Activated CD4-positive, alpha-beta memory T cell treated with anti-CD3 and anti-CD28 coated beads, Interleukin-2, amount 10 ng/mL, durations not matched to agents 7 days and 5 days (primary cell): ENCODE measurements at regions not wholly inside any gene's neighbourhood (a gene's known extent, or its start where the extent isn't known, plus 50 kb on each side); places are given as distances from the start of the nearest gene placed in this dataset.

Experiments
- CTCF ChIA-PET: fragments of 350-600 bp; sonication (Branson Sonifier 250); formaldehyde crosslinking; loops from one replicate; lab custom pipeline; 2021; ENCODE audit warnings: antibody characterized with exemption, inconsistent platforms; lab: Charles Lee
- POLR2A ChIA-PET: fragments of 350-600 bp; sonication (Branson Sonifier 250); formaldehyde crosslinking; loops from one replicate; lab custom pipeline; 2021; ENCODE audit warnings: antibody characterized with exemption; lab: Charles Lee
- DNase-seq: peaks from one replicate; pipeline ENCODE4 v3.0.0-alpha.2; 2020
- H3K27ac Mint-ChIP-seq: one replicate; pipeline ENCODE4 v1.8.0; 2021; ENCODE audit warnings: mild to moderate bottlenecking, mixed read lengths
- H3K27me3 Mint-ChIP-seq: one replicate; pipeline ENCODE4 v1.8.0; 2021; ENCODE audit warnings: mixed read lengths
- H3K36me3 Mint-ChIP-seq: one replicate; pipeline ENCODE4 v1.8.0; 2021; ENCODE audit warnings: low read depth, mixed read lengths
- H3K4me1 Mint-ChIP-seq: one replicate; pipeline ENCODE4 v1.8.0; 2021; ENCODE audit warnings: mixed read lengths
- H3K4me3 Mint-ChIP-seq: one replicate; pipeline ENCODE4 v1.8.0; 2021; ENCODE audit warnings: mild to moderate bottlenecking, mixed read lengths
- H3K9me3 Mint-ChIP-seq: one replicate; pipeline ENCODE4 v1.8.0; 2021; ENCODE audit warnings: mixed read lengths

- H3K27me3 Mint-ChIP-seq: no peaks in the 10 kb centered on the region
- no peaks in the 10 kb centered on the region for H3K36me3 Mint-ChIP-seq
- no peak overlapping the region for H3K27ac Mint-ChIP-seq
- no peaks in the 10 kb centered on the region for H3K4me1 Mint-ChIP-seq
- H3K9me3 Mint-ChIP-seq: peaks cover 3% of the 10 kb centered on the region
- POLR2A ChIA-PET: no interaction called here
- H3K4me3 Mint-ChIP-seq: no peak overlapping the region
- DNase-seq: no peak
- CTCF ChIA-PET: no interaction called here
These were observed 465.4 kb upstream of the BTBD3 start for GRCh38 chr20:11452326-11452725.

- Mint-ChIP-seq H3K27ac (no peak overlapping the region), H3K36me3 (no peaks in the 10 kb centered on the region), H3K27me3 (no peaks in the 10 kb centered on the region), H3K4me3 (no peak overlapping the region), H3K9me3 (peaks cover 5% of the 10 kb centered on the region), H3K4me1 (no peaks in the 10 kb centered on the region)
- ChIA-PET POLR2A (no interaction called here), CTCF (no interaction called here)
- no peak for DNase-seq
These were observed 464.3 kb upstream of the BTBD3 start for GRCh38 chr20:11453430-11453829.

GRCh38 chr20:11454966-11455799, 462.5 kb upstream of the BTBD3 start:
- Mint-ChIP-seq H3K27me3 (no peaks in the 10 kb centered on the region), H3K4me1 (no peaks in the 10 kb centered on the region), H3K4me3 (no peak overlapping the region), H3K36me3 (no peaks in the 10 kb centered on the region), H3K27ac (no peak overlapping the region), H3K9me3 (peaks cover 5% of the 10 kb centered on the region)
- ChIA-PET CTCF (no interaction called here), POLR2A (no interaction called here)
- DNase-seq: no peak

GRCh38 chr20:11457488-11457887, 460.2 kb upstream of the BTBD3 start:
- Mint-ChIP-seq H3K27ac (no peak overlapping the region), H3K36me3 (no peaks in the 10 kb centered on the region), H3K4me1 (no peaks in the 10 kb centered on the region), H3K9me3 (peaks cover 2% of the 10 kb centered on the region), H3K4me3 (no peak overlapping the region), H3K27me3 (no peaks in the 10 kb centered on the region)
- DNase-seq: no peak
- CTCF ChIA-PET: no interaction called here
- POLR2A ChIA-PET: no interaction called here

- H3K36me3 Mint-ChIP-seq: no peaks in the 10 kb centered on the region
- ChIA-PET POLR2A (no interaction called here), CTCF (no interaction called here)
- H3K4me1 Mint-ChIP-seq: no peaks in the 10 kb centered on the region
- DNase-seq: no peak
- peaks cover 2% of the 10 kb centered on the region for H3K9me3 Mint-ChIP-seq
- no peak overlapping the region for H3K27ac Mint-ChIP-seq
- no peaks in the 10 kb centered on the region for H3K27me3 Mint-ChIP-seq
- no peak overlapping the region for H3K4me3 Mint-ChIP-seq
These were observed 458.4 kb upstream of the BTBD3 start for GRCh38 chr20:11459090-11459890.

DNA sequence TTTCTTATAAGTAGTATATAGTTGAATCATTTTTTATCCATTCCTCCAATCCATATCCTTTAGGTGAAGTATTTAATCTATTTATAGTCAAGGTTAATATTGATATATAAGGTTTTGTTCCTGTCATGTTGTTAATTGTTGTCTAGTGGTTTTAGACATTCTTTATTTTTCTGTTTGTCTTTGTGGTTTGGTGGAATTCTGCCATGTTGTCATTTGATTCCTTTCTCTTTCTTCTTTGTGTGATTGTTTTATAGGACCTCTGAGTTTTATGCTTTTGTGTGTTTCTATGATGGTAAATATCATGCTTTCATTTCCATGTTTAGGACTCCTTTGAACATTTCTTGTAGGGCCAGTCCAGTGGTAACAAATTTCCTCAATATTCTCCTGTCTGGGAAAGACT, 450.3 kb upstream of the BTBD3 start:
- DNase-seq: no peak
- POLR2A ChIA-PET: no interaction called here
- no peak overlapping the region for H3K27ac Mint-ChIP-seq

DNA sequence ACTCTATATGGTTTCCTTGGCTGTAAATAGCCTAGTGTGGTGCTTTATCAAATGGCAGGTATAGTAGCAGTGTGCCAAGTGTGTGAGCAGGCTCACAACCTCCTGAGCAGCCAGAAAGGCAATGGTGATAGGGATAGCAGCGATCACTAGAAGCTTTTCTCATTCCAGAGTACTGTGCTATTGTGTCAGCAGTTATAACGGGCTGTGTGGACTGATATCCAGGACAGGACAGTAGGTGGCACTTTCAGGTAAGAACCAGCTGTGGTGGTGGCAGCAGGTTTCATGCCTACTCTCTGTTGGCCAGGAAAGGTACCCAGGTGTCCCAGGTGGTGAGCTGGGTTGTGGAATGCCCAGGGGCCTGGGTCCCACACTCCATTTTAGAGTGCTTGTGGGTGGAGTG, 448.8 kb upstream of the BTBD3 start:
- ChIA-PET CTCF (no interaction called here), POLR2A (no interaction called here)
- Mint-ChIP-seq H3K36me3 (no peaks in the 10 kb centered on the region), H3K4me3 (no peak overlapping the region), H3K27me3 (no peaks in the 10 kb centered on the region), H3K27ac (no peak overlapping the region), H3K4me1 (no peaks in the 10 kb centered on the region), H3K9me3 (peaks cover 7% of the 10 kb centered on the region)
- DNase-seq: no peak

More for the DNA sequence above, 450.3 kb upstream of the BTBD3 start:
- Mint-ChIP-seq H3K4me1 (no peaks in the 10 kb centered on the region), H3K4me3 (no peak overlapping the region), H3K27me3 (no peaks in the 10 kb centered on the region), H3K9me3 (peaks cover 5% of the 10 kb centered on the region), H3K36me3 (no peaks in the 10 kb centered on the region)
- CTCF ChIA-PET: no interaction called here

DNA sequence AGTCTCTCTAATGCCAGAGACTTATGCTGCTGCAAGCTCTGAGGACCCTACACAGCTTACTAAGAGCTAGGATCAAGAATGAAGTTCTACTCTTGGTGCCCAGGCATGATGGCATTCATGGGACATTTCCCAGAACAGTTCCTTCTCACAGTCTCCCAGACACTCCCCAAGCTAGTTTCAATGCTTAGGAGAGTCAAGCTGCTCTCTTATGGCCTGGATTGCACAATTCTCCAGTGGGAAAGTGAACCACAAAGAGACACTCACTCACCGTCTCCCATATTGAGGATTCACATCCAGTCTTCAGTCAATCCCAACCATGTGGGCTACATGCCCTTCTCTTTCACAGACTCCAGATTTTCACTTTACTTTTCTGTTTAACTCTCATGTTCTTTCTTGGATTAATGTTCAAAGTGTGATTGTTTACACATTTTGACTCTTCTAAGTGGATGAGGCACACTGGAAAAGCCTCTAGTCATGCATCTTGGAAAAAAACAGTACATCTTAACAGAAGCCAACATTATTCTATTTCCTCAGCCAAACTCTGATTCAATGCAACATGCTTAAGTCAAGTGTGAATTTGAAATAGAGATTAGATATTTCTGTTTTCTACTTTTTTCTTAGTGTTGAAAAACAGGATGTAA, 447.8 kb upstream of the BTBD3 start:
- peaks cover 13% of the 10 kb centered on the region for H3K9me3 Mint-ChIP-seq
- no peak overlapping the region for H3K4me3 Mint-ChIP-seq
- H3K36me3 Mint-ChIP-seq: no peaks in the 10 kb centered on the region
- no peak overlapping the region for H3K27ac Mint-ChIP-seq
- ChIA-PET CTCF (no interaction called here), POLR2A (no interaction called here)
- no peak for DNase-seq
- no peaks in the 10 kb centered on the region for H3K27me3 Mint-ChIP-seq
- H3K4me1 Mint-ChIP-seq: no peaks in the 10 kb centered on the region

DNA sequence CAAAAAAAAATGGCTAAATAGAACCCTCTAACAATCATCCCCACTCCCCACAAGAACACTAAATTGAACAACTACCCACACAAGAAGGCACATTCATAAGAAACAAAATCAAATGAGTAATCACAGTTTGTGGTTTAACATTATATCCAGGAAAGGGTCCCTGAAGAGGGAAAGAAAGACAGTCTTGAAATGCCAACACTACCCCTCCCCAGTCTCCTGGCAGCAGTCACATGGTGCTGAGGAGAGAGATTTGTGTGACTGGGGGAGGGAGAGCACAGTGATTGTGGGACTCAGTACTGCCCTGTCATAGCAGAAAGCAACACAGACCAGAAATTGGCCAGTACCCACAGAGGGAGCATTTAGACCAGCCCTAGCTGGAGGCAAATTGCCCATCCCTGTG, 443.7 kb upstream of the BTBD3 start:
- ChIA-PET POLR2A (no interaction called here), CTCF (no interaction called here)
- no peaks in the 10 kb centered on the region for H3K27me3 Mint-ChIP-seq
- DNase-seq: no peak
- H3K9me3 Mint-ChIP-seq: peaks cover 17% of the 10 kb centered on the region
- no peak overlapping the region for H3K4me3 Mint-ChIP-seq
- H3K27ac Mint-ChIP-seq: no peak overlapping the region
- no peaks in the 10 kb centered on the region for H3K4me1 Mint-ChIP-seq
- H3K36me3 Mint-ChIP-seq: no peaks in the 10 kb centered on the region

DNA sequence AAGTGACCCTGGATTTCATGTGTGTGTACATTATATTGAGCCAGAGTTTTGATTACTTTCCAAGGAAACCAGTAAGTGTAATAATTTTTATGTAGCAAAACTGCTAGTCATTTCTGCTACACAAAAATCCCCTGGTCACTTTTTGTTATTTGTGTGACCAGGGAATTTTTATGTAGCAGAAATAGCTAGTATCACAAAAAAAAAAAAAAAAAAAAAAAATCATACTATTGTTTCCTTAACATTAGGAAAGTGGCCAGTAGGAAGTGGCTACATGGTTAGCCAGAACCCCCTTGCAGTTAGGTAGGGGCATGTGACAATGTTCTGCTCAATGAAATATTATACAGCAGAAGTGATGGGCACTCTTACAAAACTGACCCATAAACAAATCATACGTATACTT, 434.0 kb upstream of the BTBD3 start:
- ChIA-PET POLR2A (no interaction called here), CTCF (no interaction called here)
- H3K4me3 Mint-ChIP-seq: no peak overlapping the region
- no peaks in the 10 kb centered on the region for H3K4me1 Mint-ChIP-seq
- H3K36me3 Mint-ChIP-seq: no peaks in the 10 kb centered on the region
- no peaks in the 10 kb centered on the region for H3K27me3 Mint-ChIP-seq
- no peak overlapping the region for H3K27ac Mint-ChIP-seq
- DNase-seq: no peak
- peaks cover 5% of the 10 kb centered on the region for H3K9me3 Mint-ChIP-seq

GRCh38 chr20:11484479-11484878, 433.2 kb upstream of the BTBD3 start:
- H3K27me3 Mint-ChIP-seq: no peaks in the 10 kb centered on the region
- DNase-seq: no peak
- H3K9me3 Mint-ChIP-seq: peaks cover 7% of the 10 kb centered on the region
- no peak overlapping the region for H3K27ac Mint-ChIP-seq
- ChIA-PET CTCF (no interaction called here), POLR2A (no interaction called here)
- H3K36me3 Mint-ChIP-seq: no peaks in the 10 kb centered on the region
- H3K4me3 Mint-ChIP-seq: no peak overlapping the region
- no peaks in the 10 kb centered on the region for H3K4me1 Mint-ChIP-seq

GRCh38 chr20:11492386-11492785, 425.3 kb upstream of the BTBD3 start:
- ChIA-PET POLR2A (no interaction called here), CTCF (no interaction called here)
- H3K9me3 Mint-ChIP-seq: peaks cover 3% of the 10 kb centered on the region
- no peak overlapping the region for H3K27ac Mint-ChIP-seq
- no peak for DNase-seq
- no peaks in the 10 kb centered on the region for H3K27me3 Mint-ChIP-seq
- no peaks in the 10 kb centered on the region for H3K4me1 Mint-ChIP-seq
- no peak overlapping the region for H3K4me3 Mint-ChIP-seq
- no peaks in the 10 kb centered on the region for H3K36me3 Mint-ChIP-seq

DNA sequence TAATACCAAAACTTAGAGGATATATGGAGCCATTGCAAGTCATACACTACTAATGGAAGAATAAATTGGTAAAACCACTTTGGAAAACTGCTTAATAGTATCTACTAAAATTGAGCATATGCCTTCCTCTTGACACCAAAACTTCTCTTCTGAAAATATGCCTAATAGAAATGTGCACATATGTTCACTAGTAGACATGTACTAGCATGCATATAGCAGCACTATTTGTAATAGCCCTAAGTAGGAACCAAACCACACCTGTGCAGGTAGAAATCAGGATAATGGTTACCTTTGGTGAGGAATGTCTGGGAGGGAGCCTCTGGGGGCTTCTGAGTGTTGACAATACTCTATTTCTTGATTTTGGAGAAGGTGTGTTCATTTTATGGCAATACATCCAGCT, 424.8 kb upstream of the BTBD3 start:
- DNase-seq: no peak
- peaks cover 2% of the 10 kb centered on the region for H3K9me3 Mint-ChIP-seq
- H3K36me3 Mint-ChIP-seq: no peaks in the 10 kb centered on the region

More for the DNA sequence above, 424.8 kb upstream of the BTBD3 start:
- CTCF ChIA-PET: no interaction called here
- Mint-ChIP-seq H3K27me3 (no peaks in the 10 kb centered on the region), H3K27ac (no peak overlapping the region), H3K4me1 (no peaks in the 10 kb centered on the region), H3K4me3 (no peak overlapping the region)
- POLR2A ChIA-PET: no interaction called here
